22Rv1 (cell line): ENCODE measurements at regions not wholly inside any gene's neighbourhood (a gene's known extent, or its start where the extent isn't known, plus 50 kb on each side); places are given as distances from the start of the nearest gene placed in this dataset.

Experiments used
- H3K27ac ChIP-seq: fragments of 450-650 bp; 2 replicates; pipeline ENCODE4 v1.5.1; 2017
- CTCF ChIP-seq: fragments of 450-650 bp; IDR thresholded peaks from 2 replicates; pipeline ENCODE4 v1.5.1; 2017; ENCODE audit warnings: mild to moderate bottlenecking
- ZFX ChIP-seq: fragments of 450-650 bp; IDR thresholded peaks from 2 replicates; pipeline ENCODE4 v1.6.1; 2017; ENCODE audit warnings: antibody characterized with exemption, borderline replicate concordance

- H3K27ac ChIP-seq: no peak overlapping the region
- TF ChIP-seq ZFX (no peak), CTCF (no peak)
Observed at GRCh38 chr5:116355819-116356601, 218.6 kb downstream of the SEMA6A start.

GRCh38 chr5:116354699-116355098, 219.9 kb downstream of the SEMA6A start:
- no peak overlapping the region for H3K27ac ChIP-seq
- TF ChIP-seq CTCF: no peak
- TF ChIP-seq ZFX: no peak

GRCh38 chr5:116347657-116348056, 227.0 kb downstream of the SEMA6A start:
- H3K27ac ChIP-seq: no peak overlapping the region
- TF ChIP-seq ZFX (no peak), CTCF (no peak)

- TF ChIP-seq ZFX (no peak), CTCF (no peak)
- H3K27ac ChIP-seq: no peak overlapping the region
Observed at GRCh38 chr5:116343961-116344360, 230.7 kb downstream of the SEMA6A start.
